ENCODE measurements at regions not wholly inside any gene's neighbourhood (a gene's known extent, or its start where the extent isn't known, plus 50 kb on each side); places are given as distances from the start of the nearest gene placed in this dataset.

- DNase-seq (ENCODE audit: extremely low read depth, low read depth): no peak
- no peak for TF ChIP-seq CTCF (IDR thresholded peaks at IDR 0.05; ENCODE audit: low read depth, low read length, missing control alignments)
These were observed 1191.0 kb upstream of the AGA start for GRCh38 chr4:178633263-178633662.

GRCh38 chr4:178664621-178665020 is 1222.4 kb upstream of the AGA start:
- TF ChIP-seq CTCF (IDR thresholded peaks at IDR 0.05; ENCODE audit: low read depth, low read length, missing control alignments): no peak
- H3K4me3 ChIP-seq (replicated peaks; ENCODE audit: low read depth, low read length): no peak overlapping the region
- DNase-seq (ENCODE audit: extremely low read depth, low read depth): no peak

More at GRCh38 chr4:178633263-178633662, 1191.0 kb upstream of the AGA start:
- H3K4me3 ChIP-seq (replicated peaks; ENCODE audit: low read depth, low read length): no peak overlapping the region

GRCh38 chr4:178665916-178666315 is 1223.7 kb upstream of the AGA start:
- TF ChIP-seq CTCF (IDR thresholded peaks at IDR 0.05; ENCODE audit: low read depth, low read length, missing control alignments): no peak
- no peak for DNase-seq (ENCODE audit: extremely low read depth, low read depth)
- no peak overlapping the region for H3K4me3 ChIP-seq (replicated peaks; ENCODE audit: low read depth, low read length)

GRCh38 chr4:178671766-178672165 is 1229.5 kb upstream of the AGA start:
- no peak overlapping the region for H3K4me3 ChIP-seq (replicated peaks; ENCODE audit: low read depth, low read length)
- no peak for DNase-seq (ENCODE audit: extremely low read depth, low read depth)
- no peak for TF ChIP-seq CTCF (IDR thresholded peaks at IDR 0.05; ENCODE audit: low read depth, low read length, missing control alignments)

- no peak for DNase-seq (ENCODE audit: extremely low read depth, low read depth)
- TF ChIP-seq CTCF (IDR thresholded peaks at IDR 0.05; ENCODE audit: low read depth, low read length, missing control alignments): no peak
These were observed 1230.3 kb upstream of the AGA start for GRCh38 chr4:178672512-178672911.

GRCh38 chr4:178681871-178682270 is 1239.6 kb upstream of the AGA start:
- H3K4me3 ChIP-seq (replicated peaks; ENCODE audit: low read depth, low read length): no peak overlapping the region
- no peak for TF ChIP-seq CTCF (IDR thresholded peaks at IDR 0.05; ENCODE audit: low read depth, low read length, missing control alignments)
- DNase-seq (ENCODE audit: extremely low read depth, low read depth): no peak

More at GRCh38 chr4:178672512-178672911, 1230.3 kb upstream of the AGA start:
- H3K4me3 ChIP-seq (replicated peaks; ENCODE audit: low read depth, low read length): no peak overlapping the region

GRCh38 chr4:178689926-178690325 is 1247.7 kb upstream of the AGA start:
- no peak for DNase-seq (ENCODE audit: extremely low read depth, low read depth)
- H3K4me3 ChIP-seq (replicated peaks; ENCODE audit: low read depth, low read length): no peak overlapping the region
- no peak for TF ChIP-seq CTCF (IDR thresholded peaks at IDR 0.05; ENCODE audit: low read depth, low read length, missing control alignments)

Measured in HFF-Myc (cell line).